Pancreas (tissue), 10 donors: ENCODE measurements at regions not wholly inside any gene's neighbourhood (a gene's known extent, or its start where the extent isn't known, plus 50 kb on each side); places are given as distances from the start of the nearest gene placed in this dataset.

Experiments
- ATAC-seq, 4 donors: fragments of 200-7000 bp; cut with Tn5 transposase; one replicate each; pipeline versions ENCODE4 v1.8.0 to v1.9.1; 2020; ENCODE audit warnings: mild to moderate bottlenecking in 4 of 4, moderate library complexity in 4 of 4
- DNase-seq, 6 donors: peaks; one replicate each; pipeline ENCODE4 v3.0.0-alpha.2; 2020
- FAIRE-seq: peaks from 2 replicates; lab custom pipeline; 2012; peaks lifted over from hg19 to GRCh38; lab: Jason Lieb, UNC
- H3K27ac ChIP-seq, 4 donors: fragments of 200-600 bp; sonication (generic); 1 replicate in 3 of 4; 2 replicates in 1 of 4; pipeline versions ENCODE4 v1.5.0 to v1.8.0; 2020
- H3K27me3 ChIP-seq, 4 donors: fragments of 200-600 bp; one replicate each; pipeline ENCODE4 v1.8.0; 2021
- H3K36me3 ChIP-seq, 3 donors: fragments of 200-600 bp; sonication (generic) in 1 of 3; one replicate each; pipeline versions ENCODE4 v1.5.0 to v1.8.0; 2020 to 2021
- H3K4me1 ChIP-seq, 3 donors: fragments of 200-600 bp; one replicate each; pipeline ENCODE4 v1.8.0; 2021
- H3K4me3 ChIP-seq, 4 donors: fragments of 200-600 bp; sonication (generic) in 2 of 4; one replicate each; pipeline versions ENCODE4 v1.5.0 to v1.8.0; 2020 to 2021
- H3K9me3 ChIP-seq, 4 donors: fragments of 200-600 bp; one replicate each; pipeline ENCODE4 v1.8.0; 2021
- WGBS, 2 donors: extraction: QIAGEN DNeasy Blood & Tissue Kit; methylation state at CpG; one replicate each; pipeline ENCODE4 v1.1.7; 2013; 5-methylcytosine and 5-hydroxymethylcytosine counted together
- intact Hi-C, 3 donors: fragments of 100-400 bp; cut with DNase I; formaldehyde crosslinking; loops; one replicate each; pipeline versions ENCODE4 v1.11.1 to v1.14.2; 2022
- TF ChIP-seq, protein P1 (sequence below), 4 donors: fragments of 200-600 bp; sonication (generic) in 3 of 4; IDR thresholded peaks; one replicate each; pipeline versions ENCODE4 v1.5.0 to v1.8.0; 2021; ENCODE audit warnings: antibody characterized with exemption in 4 of 4
- donor health status: healthy with polysubstance abuse.
- donor health status: DM: no; HTN: no; CAD: no; lungs with moderate emphysema.
- donor health status: DM: no; HTN: no; CAD: no.
- donor health status: control.
- donor health status: control.
- donor health status: Bipolar disorder and iron deficiency.
- donor health status: DM: yes; HTN: yes; CAD: no.
- donor health status: DM: no; HTN: no; CAD: no.
- donor health status: DM: no; HTN: no; CAD: no.
- donor health status: DM: yes; HTN: yes; CAD: no.

DNA sequence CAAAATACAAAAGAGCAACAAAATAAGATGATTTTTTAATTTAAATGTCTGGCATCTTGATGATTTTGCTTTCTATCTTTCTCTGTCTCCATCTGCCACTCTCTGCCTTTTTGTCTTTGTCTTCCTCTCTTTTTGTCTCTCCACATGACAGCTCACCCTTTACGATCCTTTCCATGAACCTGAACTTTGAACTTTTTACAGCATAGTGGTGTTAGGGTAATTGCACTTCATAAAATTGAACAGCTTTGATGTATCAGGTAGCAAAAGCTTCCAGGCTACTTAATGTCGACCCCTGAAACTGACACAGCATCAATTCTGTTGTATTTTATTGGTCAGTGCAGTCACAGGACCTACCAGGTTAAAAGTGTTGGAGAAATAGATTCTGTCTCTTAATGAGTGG, 1517.0 kb downstream of the ADGRL3 start:
- no peak overlapping the region for H3K27ac ChIP-seq
- ATAC-seq (no peak), FAIRE-seq (no peak), DNase-seq (no peak)
- intact Hi-C loops, result no loop called here
- H3K36me3 ChIP-seq, result no peaks in the 10 kb centered on the region
- H3K27me3 ChIP-seq, result no peaks in the 10 kb centered on the region
- H3K9me3 ChIP-seq, result peaks cover 0 to 3% (median 0%) of the 10 kb centered on the region in 4 donors
- H3K4me1 ChIP-seq, result no peaks in the 10 kb centered on the region
- TF ChIP-seq, protein P1, sequence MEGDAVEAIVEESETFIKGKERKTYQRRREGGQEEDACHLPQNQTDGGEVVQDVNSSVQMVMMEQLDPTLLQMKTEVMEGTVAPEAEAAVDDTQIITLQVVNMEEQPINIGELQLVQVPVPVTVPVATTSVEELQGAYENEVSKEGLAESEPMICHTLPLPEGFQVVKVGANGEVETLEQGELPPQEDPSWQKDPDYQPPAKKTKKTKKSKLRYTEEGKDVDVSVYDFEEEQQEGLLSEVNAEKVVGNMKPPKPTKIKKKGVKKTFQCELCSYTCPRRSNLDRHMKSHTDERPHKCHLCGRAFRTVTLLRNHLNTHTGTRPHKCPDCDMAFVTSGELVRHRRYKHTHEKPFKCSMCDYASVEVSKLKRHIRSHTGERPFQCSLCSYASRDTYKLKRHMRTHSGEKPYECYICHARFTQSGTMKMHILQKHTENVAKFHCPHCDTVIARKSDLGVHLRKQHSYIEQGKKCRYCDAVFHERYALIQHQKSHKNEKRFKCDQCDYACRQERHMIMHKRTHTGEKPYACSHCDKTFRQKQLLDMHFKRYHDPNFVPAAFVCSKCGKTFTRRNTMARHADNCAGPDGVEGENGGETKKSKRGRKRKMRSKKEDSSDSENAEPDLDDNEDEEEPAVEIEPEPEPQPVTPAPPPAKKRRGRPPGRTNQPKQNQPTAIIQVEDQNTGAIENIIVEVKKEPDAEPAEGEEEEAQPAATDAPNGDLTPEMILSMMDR (IDR thresholded peaks at IDR 0.05), result no peak
- no peak overlapping the region for H3K4me3 ChIP-seq
- WGBS, 2 donors, result 37 to 42% methylated on average over 2 of the region's 2 CpGs

GRCh38 chr4:62711575-62711974, 1511.4 kb downstream of the ADGRL3 start:
- H3K9me3 ChIP-seq, result no peaks in the 10 kb centered on the region
- no peaks in the 10 kb centered on the region for H3K27me3 ChIP-seq
- 33 to 56% methylated on average over 1 of the region's 1 CpG for WGBS, 2 donors
- no peak overlapping the region for H3K27ac ChIP-seq
- DNase-seq (no peak), FAIRE-seq (no peak), ATAC-seq (no peak)
- no peak overlapping the region for H3K4me3 ChIP-seq
- intact Hi-C loops, result no loop called here
- no peaks in the 10 kb centered on the region for H3K36me3 ChIP-seq
- no peaks in the 10 kb centered on the region for H3K4me1 ChIP-seq
- TF ChIP-seq, protein P1 (IDR thresholded peaks at IDR 0.05), result no peak

DNA sequence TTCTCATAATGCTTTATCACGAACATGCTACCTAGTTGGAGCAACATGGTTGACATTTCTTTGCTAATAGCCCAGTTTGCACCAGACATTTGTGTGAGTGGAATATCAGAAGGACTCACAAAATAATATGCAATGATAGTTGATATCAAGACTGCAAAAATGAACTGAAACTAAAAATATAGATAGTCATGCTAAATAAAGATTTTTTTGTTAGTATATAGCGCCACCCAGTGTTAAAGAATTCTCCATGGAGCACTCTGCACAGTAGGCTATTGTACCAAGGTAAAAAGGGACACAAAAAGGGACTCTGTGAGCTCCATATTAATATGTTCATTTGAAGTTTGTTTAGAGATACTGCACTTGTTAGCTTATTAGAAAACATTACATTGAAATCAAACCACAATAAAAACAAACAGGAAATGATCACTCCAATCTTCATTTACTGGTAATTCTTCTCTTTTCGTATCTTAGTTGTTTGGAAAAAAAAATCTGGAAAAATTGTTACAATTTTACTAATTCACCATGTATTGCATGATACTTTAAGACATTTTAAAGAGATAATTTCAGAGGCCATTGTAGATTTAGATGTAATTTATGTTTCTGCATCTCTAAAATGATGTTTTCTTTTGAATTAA, 1509.6 kb downstream of the ADGRL3 start:
- ATAC-seq, result peak in 2 of 4 donors; percentile 51 to 56
- Histone ChIP-seq H3K4me1 (no peaks in the 10 kb centered on the region), H3K27ac (no peak overlapping the region), H3K36me3 (no peaks in the 10 kb centered on the region), H3K27me3 (no peaks in the 10 kb centered on the region), H3K4me3 (no peak overlapping the region), H3K9me3 (no peaks in the 10 kb centered on the region)
- peak; percentile 75 for FAIRE-seq
- TF ChIP-seq, protein P1 (IDR thresholded peaks at IDR 0.05), result peak in 2 of 4 donors; percentile 8 to 28
- intact Hi-C loops, result no loop called here
- DNase-seq, result no peak
- WGBS, 2 donors, result 37 to 40% methylated on average over 3 of the region's 3 CpGs

DNA sequence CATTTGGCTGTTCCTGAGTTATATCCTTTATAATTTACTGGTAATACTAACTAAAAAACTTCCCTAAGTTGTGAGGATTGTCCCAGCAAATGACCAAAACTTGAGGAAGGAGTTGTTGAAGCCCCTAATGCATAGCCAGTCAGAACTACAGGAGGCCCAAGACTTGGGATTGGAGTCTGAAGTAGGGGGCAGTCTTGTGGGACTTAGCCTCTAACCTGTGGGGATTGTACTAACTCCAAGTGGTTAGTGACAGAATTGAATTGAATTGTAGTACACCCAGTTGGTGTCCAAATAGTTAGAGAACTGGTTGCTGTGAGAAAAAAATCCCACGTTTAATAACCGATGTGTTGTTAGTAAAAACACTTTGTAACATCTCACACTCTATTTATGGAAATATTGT, 1506.3 kb downstream of the ADGRL3 start:
- 55 to 75% methylated on average over 2 of the region's 2 CpGs for WGBS, 2 donors
- no peak for ATAC-seq
- intact Hi-C loops, result no loop called here
- H3K27ac ChIP-seq, result no peak overlapping the region
- no peaks in the 10 kb centered on the region for H3K9me3 ChIP-seq
- FAIRE-seq, result no peak
- no peaks in the 10 kb centered on the region for H3K4me1 ChIP-seq
- no peaks in the 10 kb centered on the region for H3K27me3 ChIP-seq
- H3K36me3 ChIP-seq, result no peaks in the 10 kb centered on the region
- no peak overlapping the region for H3K4me3 ChIP-seq
- no peak for DNase-seq
- TF ChIP-seq, protein P1 (IDR thresholded peaks at IDR 0.05), result no peak

DNA sequence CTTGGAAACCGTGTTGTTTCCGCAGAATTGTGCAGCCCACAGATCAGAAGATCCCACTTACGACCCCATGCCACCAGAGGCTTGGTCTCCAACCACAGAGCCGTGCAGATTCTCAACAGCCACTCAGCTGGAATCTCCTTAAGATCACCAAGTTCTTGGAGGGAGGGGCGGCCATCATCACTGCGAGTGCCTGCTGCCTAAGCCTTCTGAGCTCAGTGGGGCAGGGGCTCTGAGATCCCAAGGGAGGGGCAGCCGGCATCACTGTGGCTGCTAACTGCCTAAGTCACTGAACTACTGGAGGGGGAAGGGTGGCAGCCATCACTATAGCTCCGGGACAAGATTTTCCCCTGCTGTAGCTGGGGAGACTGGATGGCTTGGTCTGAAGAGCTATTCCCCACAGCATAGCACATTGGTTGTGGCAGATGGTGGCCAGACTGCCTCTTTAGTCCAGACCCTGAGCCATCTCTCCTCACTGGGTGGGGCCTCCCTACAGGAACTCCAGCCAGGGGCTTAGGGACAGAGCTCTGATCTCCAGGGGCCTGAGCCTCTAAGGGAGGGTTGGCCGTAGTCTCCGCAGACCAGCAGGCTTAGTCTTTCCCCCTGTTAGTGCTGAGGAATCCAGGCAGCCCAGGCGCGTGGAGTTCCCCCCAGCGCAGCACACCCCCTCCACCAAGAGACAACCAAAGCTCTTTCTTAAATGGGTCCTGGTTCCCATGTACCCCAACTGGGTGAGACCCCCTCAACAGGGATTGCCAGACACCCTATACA, 1483.9 kb downstream of the ADGRL3 start:
- 78 to 83% methylated on average over 13 of the region's 13 CpGs for WGBS, 2 donors
- H3K36me3 ChIP-seq, result no peaks in the 10 kb centered on the region
- H3K9me3 ChIP-seq, result no peaks in the 10 kb centered on the region
- H3K27me3 ChIP-seq, result no peaks in the 10 kb centered on the region
- TF ChIP-seq, protein P1 (IDR thresholded peaks at IDR 0.05), result no peak
- no peaks in the 10 kb centered on the region for H3K4me1 ChIP-seq
- no peak overlapping the region for H3K4me3 ChIP-seq
- ATAC-seq, result no peak
- no peak for FAIRE-seq
- DNase-seq, result peak in 1 of 6 donors; percentile 32
- intact Hi-C loops, result no loop called here
- H3K27ac ChIP-seq, result no peak overlapping the region
